HepG2 (cell line): ENCODE measurements at regions not wholly inside any gene's neighbourhood (a gene's known extent, or its start where the extent isn't known, plus 50 kb on each side); places are given as distances from the start of the nearest gene placed in this dataset.

ENCODE experiments used
- CHD2 ChIP-seq: IDR thresholded peaks from 2 replicates; pipeline ENCODE4 v1.6.1; 2011; ENCODE audit warnings: low read depth, low read length, improper control_type of control experiment
- NR3C1 ChIP-seq: sonication (generic); formaldehyde crosslinking; IDR thresholded peaks from 2 replicates; pipeline ENCODE4 v1.4.0; 2020; ENCODE audit warnings: missing genetic modification reagents
- POLR2AphosphoS5 ChIP-seq: IDR thresholded peaks from 2 replicates; pipeline ENCODE4 v1.6.1; 2012; ENCODE audit warnings: low read depth, low read length
- SMAD3 ChIP-seq: sonication (generic); formaldehyde crosslinking; IDR thresholded peaks from 2 replicates; pipeline ENCODE4 v1.4.0; 2020; ENCODE audit warnings: missing genetic modification reagents
- SP4 ChIP-seq: sonication (generic); formaldehyde crosslinking; IDR thresholded peaks from 2 replicates; pipeline ENCODE4 v1.8.1; 2023; ENCODE audit warnings: mild to moderate bottlenecking, missing genetic modification reagents
- U2AF1 ChIP-seq: fragments of 200-400 bp; formaldehyde crosslinking; optimal IDR thresholded peaks from 2 replicates; pipeline ENCODE3; 2017; ENCODE audit warnings: mild to moderate bottlenecking, low read depth, low read length

- TF ChIP-seq SMAD3 (CRISPR knock-in tag) (no peak), POLR2AphosphoS5 (no peak), SP4 (CRISPR knock-in tag) (no peak), CHD2 (no peak), U2AF1 (no peak), NR3C1 (no peak)
Observed at GRCh38 chr5:89309268-89309667, 426.3 kb upstream of the MEF2C start.
